CD4-positive, alpha-beta T cell treated with Interleukin-10 for 1 hour (primary cell): ENCODE measurements at regions not wholly inside any gene's neighbourhood (a gene's known extent, or its start where the extent isn't known, plus 50 kb on each side); places are given as distances from the start of the nearest gene placed in this dataset.
A peak's percentile ranks its signal among the peaks of the same experiment; 100 is the strongest.
"Not testable (repeated sequence)": the region's sequence is repeated elsewhere in the genome, so short reads cannot be mapped to it uniquely, and the experiment has no call there.

Experiments
- DNase-seq: peaks from one replicate; pipeline ENCODE4 v3.0.0-alpha.2; 2020

DNA sequence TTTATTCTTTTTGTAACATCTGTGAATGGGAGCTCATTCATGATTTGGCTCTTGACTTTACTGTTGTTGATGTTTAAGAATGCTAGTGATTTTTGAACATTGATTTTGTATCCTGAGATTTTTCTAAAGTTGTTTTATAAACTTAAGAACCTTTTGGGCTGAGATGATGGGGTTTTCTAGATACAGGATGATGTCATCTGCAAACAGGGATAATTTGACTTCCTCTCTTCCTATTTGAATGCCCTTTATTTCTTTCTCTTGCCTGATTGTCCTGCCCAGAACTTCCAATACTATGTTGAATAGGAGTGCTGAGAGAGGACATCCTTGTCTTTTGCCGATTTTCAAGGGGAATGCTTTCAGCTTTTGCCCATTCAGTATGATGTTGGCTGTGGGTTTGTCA, 445.1 kb upstream of the CFAP20DC start:
- not testable (repeated sequence) for DNase-seq

DNA sequence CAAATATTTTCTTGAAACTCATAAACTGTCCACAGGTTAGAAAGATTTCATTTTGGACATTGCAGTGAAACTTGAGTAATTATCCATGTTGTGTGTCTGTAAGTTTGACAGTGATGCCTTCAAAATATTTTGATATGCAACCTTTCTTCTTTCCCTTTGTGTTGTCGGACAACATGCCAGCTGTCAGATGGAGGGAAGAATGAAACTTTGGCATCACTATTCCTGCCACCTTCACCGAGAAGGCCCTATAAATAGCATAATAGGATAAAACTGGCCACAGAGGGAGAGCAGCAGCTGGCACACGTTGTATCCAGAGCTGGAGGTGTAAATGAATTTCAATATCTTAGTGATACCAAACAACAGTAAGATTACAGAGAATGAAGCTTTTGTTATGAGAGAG, 436.7 kb upstream of the CFAP20DC start:
- DNase-seq, result no peak

DNA sequence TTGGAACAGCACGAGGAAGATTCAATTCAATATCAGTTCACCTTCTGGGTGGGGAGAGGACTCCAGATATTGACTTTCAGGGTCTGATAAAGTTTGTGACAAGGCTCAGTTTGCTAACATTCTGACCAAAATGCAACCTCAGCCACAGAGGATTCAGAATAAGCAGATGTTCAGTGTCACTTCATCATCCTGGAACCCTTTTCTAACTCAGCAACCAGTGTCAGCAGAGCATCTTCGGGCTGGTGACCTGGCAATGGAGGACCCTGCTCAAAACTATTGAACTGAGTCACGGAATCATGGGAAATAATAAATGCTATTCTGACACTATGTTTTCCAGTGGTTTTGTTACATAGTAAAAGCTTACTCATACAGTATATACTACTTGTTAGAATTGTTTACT, 433.4 kb upstream of the CFAP20DC start:
- DNase-seq, result no peak

DNA sequence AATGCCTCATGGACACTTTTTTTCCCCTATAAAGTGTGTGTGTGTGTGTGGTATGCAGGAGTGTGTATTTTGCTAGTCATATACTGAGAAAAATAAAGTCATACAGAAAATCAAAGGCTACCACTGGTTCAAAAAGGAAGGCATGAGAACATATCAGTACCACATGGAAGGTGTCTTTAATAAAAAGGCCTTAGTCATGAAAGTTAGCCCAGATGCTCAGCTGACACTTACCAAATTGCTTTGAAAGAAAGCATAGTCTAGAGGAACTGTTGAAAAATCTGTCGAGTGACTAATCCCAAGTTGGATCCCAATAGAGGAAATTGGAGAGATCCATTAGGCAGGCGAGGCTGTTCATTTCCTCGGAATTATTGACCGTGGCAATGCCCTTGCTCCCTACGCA, 432.9 kb upstream of the CFAP20DC start:
- no peak for DNase-seq

DNA sequence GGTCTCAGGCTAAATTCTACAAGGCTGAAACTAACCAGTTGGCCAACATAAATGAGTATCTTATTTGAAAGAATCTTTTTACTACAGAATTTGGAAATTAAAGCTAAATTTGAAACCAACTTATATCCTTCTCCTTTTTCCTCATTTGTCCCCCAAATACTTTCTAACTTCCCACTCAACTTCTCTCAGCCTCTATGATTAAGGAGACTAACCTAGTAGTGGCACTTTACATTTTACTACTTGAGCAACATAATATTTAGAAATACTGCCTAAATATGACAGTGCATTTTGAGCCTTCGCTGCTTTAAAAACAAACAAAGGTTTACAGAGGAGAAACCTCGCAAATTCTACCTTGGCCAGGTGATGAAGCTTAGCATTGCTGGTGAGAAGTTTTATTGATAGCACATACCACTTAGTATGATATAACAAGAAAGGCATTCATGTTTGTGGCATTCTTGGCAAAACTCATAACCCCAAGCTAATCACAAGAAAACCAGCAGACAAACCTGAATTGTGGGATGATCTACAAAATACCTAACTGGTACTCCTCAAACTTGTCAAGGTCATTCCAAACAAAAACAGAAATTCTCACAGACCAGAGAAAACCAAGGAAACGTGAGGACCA, 432.1 kb upstream of the CFAP20DC start:
- DNase-seq, result no peak

DNA sequence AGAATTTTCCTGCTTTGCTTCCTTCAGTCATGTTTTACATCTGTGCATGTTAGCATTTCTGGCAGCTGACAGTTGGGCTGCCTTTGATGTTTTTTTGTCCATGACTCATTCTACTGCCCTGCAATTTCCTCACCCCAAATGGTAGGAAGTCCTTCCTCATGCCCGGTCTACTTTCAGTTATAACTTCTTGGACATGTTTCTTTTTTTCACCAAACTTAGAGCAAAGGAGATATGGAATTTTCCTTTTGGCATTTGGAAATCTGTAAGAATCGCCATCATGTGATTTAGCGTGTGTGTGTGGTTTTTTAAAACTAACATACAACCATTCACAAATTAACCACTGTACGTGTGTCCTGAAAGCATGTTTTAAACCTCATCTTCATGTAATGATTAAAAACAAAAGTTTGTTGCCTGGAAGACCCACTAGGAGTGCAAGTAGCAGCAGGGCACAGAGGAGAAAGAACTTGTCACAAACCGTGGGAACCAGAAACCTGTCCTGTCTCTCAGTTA, 430.7 kb upstream of the CFAP20DC start:
- peak; percentile 8 for DNase-seq

DNA sequence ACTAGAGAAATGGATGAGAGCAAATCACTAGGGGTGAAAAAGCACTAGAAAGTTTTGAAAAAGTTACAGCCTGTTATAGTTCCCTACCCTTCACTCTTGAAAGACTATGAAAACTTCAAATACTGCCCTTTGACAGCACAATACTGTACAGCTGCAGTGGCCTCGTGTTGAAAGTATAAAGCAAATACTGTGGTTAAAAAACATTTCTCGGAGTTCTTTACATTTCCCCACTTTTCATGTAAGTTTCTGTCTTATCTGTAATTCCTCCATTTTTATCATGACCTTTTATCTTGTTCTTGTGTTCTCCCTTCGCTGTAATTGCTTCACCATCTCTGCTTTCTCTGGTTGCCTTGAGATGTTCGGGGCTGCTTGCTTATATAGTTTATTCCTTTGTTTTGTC, 423.8 kb upstream of the CFAP20DC start:
- DNase-seq, result no peak

DNA sequence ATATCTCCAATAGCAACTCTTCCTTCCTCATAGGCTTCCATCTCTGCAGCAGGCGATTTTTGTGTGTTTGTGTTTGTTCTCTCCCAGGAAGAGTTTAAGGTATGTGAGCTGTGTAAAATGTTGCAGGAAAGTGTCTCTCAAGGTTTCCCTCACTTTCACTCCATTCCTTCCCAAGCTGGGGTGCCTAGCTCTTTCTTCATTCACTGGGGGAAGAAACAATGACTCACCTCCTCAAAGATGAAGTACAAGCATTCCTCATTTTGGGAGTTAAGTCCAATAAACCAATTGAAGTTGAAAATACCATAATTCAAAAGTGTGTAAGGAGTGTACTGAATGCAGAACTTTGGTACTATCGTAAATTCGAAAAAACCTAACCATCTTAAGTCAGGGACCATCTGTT, 422.7 kb upstream of the CFAP20DC start:
- no peak for DNase-seq

DNA sequence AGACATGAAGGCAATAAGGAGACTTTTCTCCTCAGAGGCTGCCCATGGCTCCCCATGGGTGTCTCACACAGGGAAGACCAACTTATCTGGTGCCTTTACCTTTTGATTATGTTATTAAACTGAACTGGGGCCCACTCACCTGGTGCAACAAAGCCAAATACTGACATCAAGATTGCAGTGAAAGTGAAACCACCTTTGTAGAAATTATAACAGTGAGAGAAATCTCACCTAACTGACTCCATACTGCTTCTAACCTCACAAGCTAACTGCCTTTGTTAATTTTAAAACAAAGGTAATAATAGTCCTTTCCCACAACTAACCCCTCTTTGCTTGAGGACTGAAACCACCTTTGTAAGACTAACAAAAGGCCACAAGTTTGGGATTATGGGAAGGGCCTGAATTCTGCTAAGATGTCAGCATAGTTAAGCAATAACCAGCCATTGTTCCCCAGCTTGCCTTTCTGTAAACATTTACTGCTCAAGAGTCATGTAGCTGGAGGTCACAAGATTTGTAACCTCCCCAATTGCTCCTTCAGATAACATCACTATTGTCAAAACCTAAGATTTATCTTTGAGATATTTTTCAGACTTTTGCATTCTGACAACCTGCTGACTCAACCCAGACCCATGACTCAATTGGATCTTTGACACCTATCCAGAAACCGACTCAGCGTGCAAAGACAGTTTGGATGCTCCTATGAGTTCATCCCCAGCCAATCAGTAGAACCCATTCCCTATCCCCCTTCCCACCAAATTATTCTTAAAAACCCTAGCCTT, 420.3 kb upstream of the CFAP20DC start:
- DNase-seq, result no peak

DNA sequence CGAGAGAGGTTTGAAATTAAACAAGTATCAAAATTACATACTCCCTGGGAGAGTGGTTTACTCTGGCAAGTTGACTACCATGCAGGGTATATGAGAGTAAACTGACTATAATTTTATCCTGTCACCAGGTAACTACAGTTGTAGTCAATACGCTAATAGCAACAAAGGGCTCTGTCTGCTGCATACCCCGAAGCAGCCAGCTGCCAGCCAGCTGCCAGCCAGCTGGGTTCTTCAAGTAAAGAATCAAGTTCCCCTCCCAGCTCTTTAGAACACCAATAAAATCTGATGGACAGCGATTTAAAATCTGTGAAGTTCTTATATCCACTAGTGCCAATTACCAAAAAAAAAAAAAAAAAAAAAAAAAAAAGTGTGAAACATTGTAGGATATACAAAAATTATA, 417.7 kb upstream of the CFAP20DC start:
- DNase-seq, result no peak

DNA sequence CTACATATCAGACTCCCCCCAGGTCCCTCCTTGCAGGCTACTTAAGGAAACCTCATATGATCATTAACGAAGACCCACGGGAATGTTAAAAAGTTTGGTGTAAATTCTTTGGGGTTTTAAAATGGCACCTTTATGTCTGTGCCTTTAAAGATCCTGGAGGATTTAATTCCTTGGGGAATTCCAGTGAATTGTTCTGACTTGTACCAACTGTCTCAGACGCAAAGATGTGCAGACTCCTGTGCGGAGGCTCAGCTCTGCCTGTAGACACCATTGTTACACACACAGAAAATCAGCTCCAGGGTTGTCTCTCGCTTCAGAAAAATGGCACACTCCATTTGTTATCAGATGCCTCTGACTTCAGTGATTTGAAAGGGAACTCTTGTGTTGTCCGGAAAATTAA, 414.4 kb upstream of the CFAP20DC start:
- no peak for DNase-seq

DNA sequence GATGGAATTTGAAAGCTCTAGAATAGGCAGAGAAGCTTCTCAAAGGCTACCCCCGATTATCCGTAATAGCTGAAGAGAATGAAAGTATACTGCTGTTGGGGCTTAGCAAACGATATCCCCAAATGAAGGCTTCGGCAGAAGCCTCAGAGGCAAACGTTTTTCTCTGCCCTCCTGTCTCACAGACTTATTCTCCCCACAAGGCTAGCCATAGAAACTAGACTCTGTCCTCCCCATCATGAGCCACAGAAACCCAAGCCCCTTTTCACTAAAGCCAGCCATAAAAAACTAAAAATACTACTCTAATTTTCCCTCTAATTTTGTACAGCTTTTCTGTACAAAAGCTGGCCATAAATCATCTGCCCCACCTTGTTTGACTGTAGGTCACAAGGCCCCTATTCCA, 413.4 kb upstream of the CFAP20DC start:
- no peak for DNase-seq

DNA sequence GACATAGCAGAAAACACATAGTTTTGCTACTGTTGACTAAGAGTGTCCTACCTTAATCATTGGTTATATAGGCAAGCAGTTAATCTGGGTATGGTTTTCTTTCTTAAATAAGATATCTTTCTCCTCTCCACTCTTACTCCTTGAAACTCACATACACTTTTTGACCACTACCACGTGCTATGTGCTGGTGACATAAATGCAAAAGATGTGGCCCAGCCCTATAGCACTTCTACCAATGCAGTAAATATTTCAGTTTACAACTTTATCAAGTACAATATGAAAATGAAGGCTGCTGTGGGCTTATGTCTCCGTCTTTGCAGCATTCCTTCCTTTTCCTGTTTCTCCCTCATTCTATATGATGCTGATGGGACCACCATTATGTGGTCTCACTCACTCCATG, 410.2 kb upstream of the CFAP20DC start:
- no peak for DNase-seq

DNA sequence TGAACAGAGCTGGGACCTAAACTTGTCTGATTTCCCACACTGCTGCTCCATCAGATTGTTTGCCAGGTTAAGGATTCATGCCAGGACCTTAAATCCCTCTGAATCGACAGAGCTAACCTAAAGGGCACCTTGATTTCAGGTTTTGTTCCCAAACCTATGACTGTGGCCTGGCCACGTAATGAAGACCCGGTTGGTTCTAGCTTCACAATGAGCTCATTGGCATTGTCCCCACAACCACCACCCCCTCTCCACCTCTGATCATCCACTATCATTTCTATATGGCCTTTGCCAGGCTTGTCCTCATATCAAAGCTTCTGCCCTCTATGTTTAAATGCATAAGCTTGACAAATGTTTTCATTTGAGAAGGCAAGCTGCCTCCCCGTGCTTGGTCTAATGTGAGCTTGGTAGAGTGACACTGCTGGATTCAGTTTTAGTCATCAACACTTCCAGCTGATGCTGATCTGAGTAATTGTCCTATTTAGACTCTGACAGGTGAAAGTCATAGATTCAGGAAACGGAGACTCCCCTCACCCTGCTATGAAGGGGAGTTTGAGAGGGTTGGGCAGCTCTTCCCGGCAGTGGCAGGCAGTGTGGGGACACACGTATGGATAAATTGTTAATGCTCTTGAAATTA, 407.1 kb upstream of the CFAP20DC start:
- DNase-seq, result no peak

DNA sequence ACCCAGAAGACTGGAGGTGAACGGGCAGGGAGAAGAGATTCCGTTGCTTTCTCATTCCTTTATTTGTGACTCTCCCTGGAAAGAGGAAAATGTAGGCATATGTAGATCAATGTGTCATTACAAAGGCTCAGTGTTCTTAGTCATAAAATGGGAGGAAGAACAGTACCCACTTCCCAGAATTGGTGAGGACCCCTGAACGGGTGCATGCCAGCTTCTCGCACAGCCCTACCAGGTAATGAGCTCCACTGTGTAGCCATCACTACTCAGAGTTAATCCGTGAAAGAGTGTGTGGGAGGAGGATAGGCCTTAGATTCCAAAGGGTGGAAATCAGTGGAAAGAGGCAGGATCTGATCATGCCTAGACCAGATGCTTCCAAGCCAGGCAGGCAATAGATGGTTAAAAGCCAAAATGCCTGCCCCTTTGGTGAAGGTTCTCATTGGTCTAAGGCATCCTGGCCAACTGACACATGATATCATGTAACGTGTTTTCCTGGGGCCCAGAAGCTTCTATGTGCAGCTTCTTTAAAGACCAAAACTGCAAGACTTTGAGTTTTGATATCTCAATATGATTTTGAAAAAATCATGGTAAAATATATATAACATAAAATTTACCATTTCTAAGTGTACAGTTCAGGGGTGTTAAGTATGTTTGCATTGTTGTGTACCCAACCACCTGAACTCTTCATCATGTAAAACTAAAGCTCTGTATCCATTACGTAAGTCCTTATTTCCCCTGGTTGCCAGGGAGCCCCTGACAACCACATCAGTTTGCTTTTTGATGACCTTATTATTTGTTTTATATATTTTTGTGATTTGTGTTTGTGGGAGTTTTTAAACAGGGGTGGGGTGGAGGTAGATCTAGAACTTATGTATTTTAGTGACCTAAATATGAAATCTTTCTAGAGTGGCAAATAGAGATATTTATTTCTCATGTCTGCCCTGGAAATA, 402.2 kb upstream of the CFAP20DC start:
- DNase-seq, result peak; percentile 60

DNA sequence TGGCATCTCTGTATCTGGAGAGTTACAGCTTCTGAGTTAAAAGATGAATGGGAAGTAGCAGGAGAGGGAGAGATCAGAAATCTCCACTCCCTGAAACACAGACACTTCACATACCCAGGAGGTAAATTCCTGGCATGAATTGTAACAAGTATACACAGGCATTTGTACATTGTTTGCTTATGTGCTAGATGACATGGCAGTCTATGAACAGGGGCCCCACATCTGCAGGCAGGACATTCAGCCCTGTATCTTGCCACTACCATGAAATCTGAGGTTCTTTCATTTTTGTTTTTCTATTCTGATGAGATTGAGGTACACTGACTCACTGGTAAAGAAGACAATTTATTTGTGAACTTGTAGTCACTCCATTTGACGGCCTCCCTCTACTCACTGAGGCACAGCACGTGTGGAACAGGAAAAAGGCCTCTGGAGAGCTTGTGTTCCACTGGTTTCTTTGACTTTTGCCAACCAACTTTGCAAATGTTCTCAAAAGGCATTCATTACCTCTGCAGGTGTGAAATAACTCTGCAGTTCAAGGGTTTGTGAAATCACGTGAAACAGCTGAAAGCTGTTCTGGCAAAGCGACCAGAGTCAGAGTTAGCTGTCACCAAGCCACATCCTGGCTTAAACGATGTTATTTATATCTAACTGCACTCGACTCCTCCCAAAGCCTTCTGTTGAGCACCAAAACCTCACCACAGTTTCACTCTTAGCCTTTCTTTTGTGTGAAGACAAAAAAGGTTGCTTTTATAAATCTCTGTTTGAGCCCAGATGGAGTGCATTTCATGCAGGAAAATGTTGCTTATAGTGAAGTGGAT, 401.3 kb upstream of the CFAP20DC start:
- DNase-seq, result peak; percentile 86

DNA sequence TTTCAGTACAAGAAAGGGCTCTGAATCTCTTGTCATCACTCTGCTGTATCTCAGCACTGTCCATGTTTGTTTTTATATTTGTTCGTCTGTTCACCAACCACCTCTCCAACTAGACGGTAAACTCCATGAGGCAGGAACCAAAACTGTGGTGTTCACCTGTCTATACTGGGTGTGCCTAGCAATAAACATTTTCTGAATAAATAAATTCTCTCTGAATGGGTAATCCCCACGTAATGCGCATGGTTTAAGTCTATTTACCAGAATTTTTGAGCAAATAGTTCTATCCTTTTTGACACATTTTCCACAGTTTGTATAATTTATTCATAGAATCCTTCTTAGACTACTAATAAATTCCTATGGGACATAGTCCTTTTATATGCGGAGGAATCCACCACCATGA, 400.6 kb upstream of the CFAP20DC start:
- DNase-seq, result no peak

DNA sequence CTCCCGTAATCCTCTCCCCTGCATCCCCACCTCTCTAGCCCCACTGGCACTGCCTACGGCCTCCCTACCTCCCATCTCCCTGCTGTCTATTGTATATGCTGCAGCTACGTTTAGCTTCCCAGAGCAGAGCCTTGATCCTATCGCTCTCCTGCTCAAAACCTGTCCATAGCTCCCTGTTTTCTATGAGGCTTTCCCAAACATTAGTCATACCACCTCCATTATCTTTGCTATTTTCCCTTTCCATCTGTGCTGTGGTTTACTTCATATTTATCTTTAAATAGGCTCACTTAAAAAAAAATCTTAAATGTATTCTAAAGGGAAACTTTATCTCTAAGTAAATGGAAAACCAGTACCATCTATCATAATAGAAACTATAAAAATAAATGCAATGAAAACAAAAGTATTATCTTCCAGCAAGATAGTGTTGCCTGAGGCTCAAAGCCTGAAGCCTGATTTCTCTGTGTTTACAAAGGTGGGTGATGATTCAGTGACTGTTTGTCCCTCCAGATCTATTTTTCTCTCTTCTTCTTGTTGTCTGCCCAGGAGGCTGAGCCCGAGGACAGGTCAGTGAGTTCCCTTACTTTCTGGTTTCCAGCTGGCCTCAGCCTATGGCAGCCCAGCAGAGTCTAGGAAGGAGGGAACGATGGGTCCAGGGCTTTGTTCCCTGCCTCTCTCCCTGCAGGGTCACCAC, 397.1 kb upstream of the CFAP20DC start:
- no peak for DNase-seq

DNA sequence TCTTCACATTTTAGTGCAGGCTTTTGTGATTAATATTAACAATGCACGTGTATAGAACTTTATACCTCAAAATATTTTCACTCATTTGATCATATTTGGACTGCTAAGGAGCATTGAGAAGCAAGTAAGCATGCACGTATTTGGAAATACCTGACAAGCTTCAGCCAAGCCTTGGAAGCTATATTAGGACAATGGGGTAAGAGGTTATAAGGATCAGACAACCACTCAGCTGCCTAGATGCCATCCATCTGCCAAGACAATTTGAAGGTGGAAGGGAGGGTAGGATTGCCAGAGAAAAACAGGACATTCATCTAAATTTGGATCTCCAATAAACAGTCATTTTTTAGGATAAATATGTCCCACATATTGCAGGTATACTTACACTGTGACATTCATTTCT, 394.9 kb upstream of the CFAP20DC start:
- DNase-seq, result no peak

DNA sequence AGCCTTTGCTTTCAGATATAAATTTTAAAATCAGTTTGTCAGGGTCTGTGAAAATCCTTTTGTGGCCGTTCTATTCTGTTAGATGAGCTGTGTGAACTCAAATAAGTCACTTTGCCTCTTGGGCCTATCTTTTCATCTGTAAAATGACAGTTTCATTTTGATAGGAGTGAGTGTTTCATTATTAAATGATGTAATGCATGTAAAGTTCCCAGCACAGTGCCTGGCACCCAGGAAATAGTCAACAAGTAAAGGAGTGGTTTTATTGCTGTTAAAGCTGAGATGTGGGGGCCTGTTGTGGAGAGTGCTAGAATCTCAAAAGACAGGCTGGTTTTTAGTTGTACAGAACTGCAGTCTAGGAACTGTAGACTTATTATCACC, 394.5 kb upstream of the CFAP20DC start:
- DNase-seq, result peak; percentile 61

DNA sequence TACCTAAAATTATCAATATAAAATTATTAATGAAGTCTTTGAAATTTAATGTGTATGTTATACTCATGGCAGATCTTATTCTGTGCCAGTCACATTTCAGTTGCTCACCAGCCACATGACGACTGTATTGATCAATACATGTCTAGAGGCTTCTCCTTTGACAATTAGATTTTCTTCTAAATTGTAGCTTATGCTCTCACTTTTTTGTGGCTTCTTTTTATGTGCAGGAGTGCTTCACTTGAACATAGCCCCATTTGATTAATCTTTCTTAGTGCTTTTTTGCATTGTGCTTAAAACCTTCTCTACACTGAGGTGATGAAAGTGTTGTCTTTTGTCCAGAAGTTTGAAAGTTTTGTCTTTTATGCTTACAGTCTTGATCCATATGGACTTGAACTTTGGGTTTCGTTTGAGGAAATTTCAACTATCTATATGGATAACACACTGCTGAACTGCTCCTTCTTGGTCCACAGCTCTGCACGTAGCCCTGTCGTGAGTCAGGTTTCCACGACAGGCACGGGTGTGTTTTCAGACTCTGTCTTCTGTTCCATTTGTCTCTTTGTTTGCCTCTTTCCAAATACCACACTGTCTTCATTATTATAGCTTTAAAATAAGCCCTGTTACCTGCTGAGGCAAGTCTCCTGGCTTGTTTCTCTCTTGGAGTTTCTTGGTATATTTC, 393.9 kb upstream of the CFAP20DC start:
- DNase-seq, result peak; percentile 15
